GM12892 (cell line): ENCODE measurements at regions not wholly inside any gene's neighbourhood (a gene's known extent, or its start where the extent isn't known, plus 50 kb on each side); places are given as distances from the start of the nearest gene placed in this dataset.

Experiments
- DNase-seq: peaks from one replicate; pipeline ENCODE4 v3.0.0; 2011; ENCODE audit not compliant: insufficient read length
- FAIRE-seq: peaks from 2 replicates; lab custom pipeline; 2011; peaks lifted over from hg19 to GRCh38; lab: Jason Lieb, UNC
- POLR2A ChIP-seq: IDR thresholded peaks from 2 replicates; pipeline ENCODE4 v1.6.1; 2011; ENCODE audit warnings: low read depth, low read length, control low read depth
- POLR2AphosphoS5 ChIP-seq: IDR thresholded peaks from 2 replicates; pipeline ENCODE4 v1.6.1; 2011; ENCODE audit warnings: low read depth, low read length, control low read depth
- TAF1 ChIP-seq: IDR thresholded peaks from 2 replicates; pipeline ENCODE4 v1.6.1; 2011; ENCODE audit warnings: low read depth, mild to moderate bottlenecking, control low read depth, low read length, borderline replicate concordance

- DNase-seq, result no peak
- no peak for FAIRE-seq
- TF ChIP-seq POLR2AphosphoS5 (no peak), POLR2A (no peak)
Observed at GRCh38 chr10:131723297-131724168, 177.3 kb upstream of the PPP2R2D start.

- FAIRE-seq (no peak), DNase-seq (no peak)
- no peak for TF ChIP-seq POLR2AphosphoS5
Observed at GRCh38 chr10:131724169-131724545, 176.7 kb upstream of the PPP2R2D start.

GRCh38 chr10:131724891-131725580, 175.8 kb upstream of the PPP2R2D start:
- no peak for FAIRE-seq
- no peak for DNase-seq
- TF ChIP-seq POLR2AphosphoS5 (no peak), TAF1 (no peak), POLR2A (no peak)

DNA sequence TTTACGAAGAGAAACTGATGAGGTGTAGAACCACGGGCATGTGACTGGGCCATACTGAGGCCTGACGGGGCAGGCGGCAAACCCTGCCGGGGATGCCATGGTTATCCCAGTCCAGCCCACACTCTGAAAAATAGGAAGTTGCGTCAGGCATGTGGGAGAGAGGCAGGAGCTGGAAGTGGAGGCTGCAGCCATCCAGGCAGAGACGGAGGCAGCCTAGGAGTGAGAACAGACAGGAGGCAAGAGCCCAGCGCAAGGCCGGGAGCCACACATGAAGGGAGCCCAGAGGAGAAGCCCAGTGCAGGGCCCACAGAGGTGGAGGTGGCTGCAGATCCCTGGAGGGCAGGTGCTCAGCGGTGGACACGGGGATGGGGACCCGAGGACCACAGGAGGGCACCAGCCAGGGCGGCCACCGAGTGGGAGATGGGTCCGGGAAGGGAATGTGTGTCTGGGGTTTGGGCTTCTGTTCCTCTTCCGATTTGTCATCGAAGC, 175.2 kb upstream of the PPP2R2D start:
- DNase-seq (no peak), FAIRE-seq (no peak)
- TF ChIP-seq POLR2AphosphoS5 (no peak), POLR2A (no peak), TAF1 (no peak)

GRCh38 chr10:131726076-131726880, 174.5 kb upstream of the PPP2R2D start:
- no peak for DNase-seq
- FAIRE-seq, result no peak
- no peak for TF ChIP-seq POLR2A
- no peak for TF ChIP-seq TAF1
- no peak for TF ChIP-seq POLR2AphosphoS5

DNA sequence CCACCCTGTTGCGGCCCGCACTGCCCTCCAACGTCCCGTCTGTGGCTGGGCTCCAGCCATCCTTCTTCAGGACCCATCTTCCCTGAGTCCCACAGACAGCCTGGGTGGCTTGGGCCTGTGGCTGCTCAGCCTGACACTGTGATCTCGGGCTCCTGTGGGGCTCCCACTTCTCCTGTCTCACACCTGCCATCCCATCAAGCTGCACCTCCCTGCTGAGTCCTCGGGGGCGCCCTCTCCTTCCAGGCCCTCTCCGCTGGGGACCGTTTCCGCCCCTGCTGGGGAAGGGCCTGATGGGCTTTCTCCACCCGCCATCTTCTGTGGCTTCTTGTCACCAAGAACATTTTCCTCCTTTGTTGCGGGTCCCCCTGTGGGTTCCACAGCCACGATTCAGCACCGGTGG, 173.8 kb upstream of the PPP2R2D start:
- no peak for TF ChIP-seq POLR2A
- no peak for TF ChIP-seq POLR2AphosphoS5
- DNase-seq (no peak), FAIRE-seq (no peak)

DNA sequence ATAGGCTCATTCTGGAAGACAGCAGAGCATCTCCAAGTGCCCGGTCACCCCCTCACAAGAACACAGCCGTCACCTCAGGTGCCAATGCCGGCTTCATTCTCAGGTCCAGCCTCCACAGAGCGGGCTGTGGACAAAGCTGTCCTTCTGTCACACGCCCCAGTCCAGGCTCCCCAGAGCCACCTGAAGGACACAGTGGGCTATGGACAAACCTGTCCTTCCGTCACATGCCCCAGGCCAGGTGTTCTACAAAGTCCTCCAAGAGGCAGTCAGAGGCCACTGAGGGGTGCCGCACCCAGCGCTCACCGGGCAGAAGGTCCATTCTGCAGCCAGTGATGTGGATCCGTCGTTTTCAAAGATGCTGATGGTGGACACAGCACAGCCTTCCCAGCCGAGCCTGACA, 173.2 kb upstream of the PPP2R2D start:
- FAIRE-seq, result no peak

DNA sequence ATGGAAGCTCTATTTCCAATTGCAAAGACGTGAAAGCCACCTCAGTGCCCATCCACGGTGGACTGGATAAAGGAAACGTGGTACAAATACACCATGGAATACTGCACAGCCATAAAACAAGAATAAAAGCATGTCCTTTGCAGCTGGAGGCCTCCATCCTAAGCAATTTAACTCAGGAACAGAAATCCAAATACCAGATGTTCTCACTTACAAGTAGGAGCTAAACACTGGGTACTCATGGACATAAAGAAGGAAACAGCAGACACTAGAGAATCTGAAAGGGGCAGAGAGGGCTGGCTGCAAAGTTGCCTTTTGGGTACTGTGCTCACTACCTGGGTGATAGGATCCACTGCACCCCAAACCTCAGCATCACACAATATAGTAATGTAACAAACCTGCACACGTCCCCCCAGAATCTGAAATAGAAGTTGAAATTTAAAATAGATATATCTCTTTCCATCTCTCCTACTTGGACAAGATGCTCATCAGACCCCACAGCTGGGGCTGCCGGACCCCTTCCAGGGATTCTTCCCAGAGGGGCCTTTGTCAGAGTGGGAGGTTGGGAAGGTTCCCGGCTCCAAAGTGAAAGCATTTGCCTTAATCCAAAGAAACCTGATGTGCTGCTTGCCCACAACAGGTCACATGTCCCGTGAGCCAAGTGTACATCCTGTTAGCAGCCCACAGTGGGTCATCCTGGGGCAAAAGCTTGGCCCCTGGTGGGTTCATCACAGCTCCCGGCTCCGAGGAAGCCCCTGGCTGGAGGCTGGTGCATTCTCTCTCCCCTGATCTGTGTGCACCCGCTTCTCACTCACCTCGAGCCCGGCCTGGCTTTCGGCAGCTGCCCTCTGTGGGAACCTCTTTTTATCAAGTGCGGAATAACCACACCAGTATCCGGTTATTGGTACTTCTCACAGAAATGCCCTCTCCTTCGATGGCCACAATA, 172.3 kb upstream of the PPP2R2D start:
- no peak for FAIRE-seq
- TF ChIP-seq POLR2AphosphoS5 (no peak), TAF1 (no peak), POLR2A (no peak)
- no peak for DNase-seq

More for the DNA sequence above, 173.2 kb upstream of the PPP2R2D start:
- TF ChIP-seq POLR2AphosphoS5 (no peak), POLR2A (no peak), TAF1 (no peak)
- DNase-seq, result no peak

GRCh38 chr10:131729361-131729760, 171.4 kb upstream of the PPP2R2D start:
- TF ChIP-seq POLR2A, result no peak
- TF ChIP-seq POLR2AphosphoS5, result no peak
- no peak for TF ChIP-seq TAF1
- no peak for DNase-seq
- no peak for FAIRE-seq

- FAIRE-seq (no peak), DNase-seq (no peak)
- TF ChIP-seq POLR2AphosphoS5 (no peak), POLR2A (no peak), TAF1 (no peak)
Observed at GRCh38 chr10:131729938-131730660, 170.7 kb upstream of the PPP2R2D start.
